HCT116 (cell line): ENCODE measurements at regions not wholly inside any gene's neighbourhood (a gene's known extent, or its start where the extent isn't known, plus 50 kb on each side); places are given as distances from the start of the nearest gene placed in this dataset.

Source experiments
- ATAC-seq: fragments of 200-7000 bp; cut with Tn5 transposase; 2 replicates; pipeline ENCODE4 v1.9.1; 2020; ENCODE audit warnings: mild to moderate bottlenecking, moderate library complexity
- BruUV-seq: library from RNA; stranded (reverse); fragments of 400-500 nt; replicated peaks from 2 replicates; lab custom pipeline; 2021; lab: Mats Ljungman, UMichigan
- CTCF ChIA-PET: fragments of 300-600 bp; sonication (Branson Sonifier 250); formaldehyde crosslinking; loops from one replicate; lab custom pipeline; 2021; ENCODE audit warnings: antibody characterized with exemption; lab: Charles Lee
- POLR2A ChIA-PET: fragments of 300-600, 350-600 bp; sonication (Branson Sonifier 250); formaldehyde crosslinking; loops from one replicate; lab custom pipeline; 2021; ENCODE audit warnings: antibody characterized with exemption; lab: Charles Lee
- RAD21 ChIA-PET, 2 experiments: fragments of 300-600 bp; sonication (Branson Sonifier 250); formaldehyde crosslinking; loops; one replicate each; lab custom pipeline; 2023; ENCODE audit warnings: low total read pairs in 2 of 2; ENCODE audit not compliant: uncharacterized antibody in 2 of 2, unreplicated experiment in 2 of 2, low non-redundant PET in 1 of 2; lab: Charles Lee
- DNase-seq: peaks from one replicate; pipeline ENCODE4 v3.0.0-alpha.2; 2010; ENCODE audit warnings: low read depth, low spot score
- H2AFZ ChIP-seq: fragments of 200-600 bp; shearing (Covaris generic), sonication (generic); 2 replicates; pipeline ENCODE4 v1.6.1; 2017; ENCODE audit warnings: low read depth, mixed run types, mixed read lengths, antibody characterized with exemption, low read length; ENCODE audit not compliant: poor library complexity, severe bottlenecking
- H3K27ac ChIP-seq: 2 replicates; pipeline ENCODE4 v1.5.1; 2012; ENCODE audit warnings: low read depth, low read length
- H3K27me3 ChIP-seq: fragments of 200-600 bp; sonication (generic); 2 replicates; pipeline ENCODE4 v1.6.1; 2016; ENCODE audit warnings: mixed run types, low read length, mixed read lengths; ENCODE audit not compliant: insufficient read depth
- H3K36me3 ChIP-seq, 2 experiments: fragments of 200-500 bp in 1 of 2; fragments of 200-600 bp in 1 of 2; sonication (Bioruptor generic) in 1 of 2; sonication (generic) in 1 of 2; 2 replicates each; pipeline versions ENCODE4 v1.5.1 to v1.6.1; 2014 to 2016; ENCODE audit warnings: low read length in 2 of 2, inconsistent platforms in 1 of 2, mixed read lengths in 1 of 2, mixed run types in 1 of 2; ENCODE audit not compliant: insufficient read depth in 2 of 2, control insufficient read depth in 1 of 2
- H3K4me1 ChIP-seq, 2 experiments: fragments of 200-600 bp in 1 of 2; sonication (generic) in 1 of 2; 2 replicates each; pipeline versions ENCODE4 v1.5.1 to v1.6.1; 2012 to 2017; ENCODE audit warnings: low read length in 2 of 2, inconsistent platforms in 1 of 2, mild to moderate bottlenecking in 1 of 2, mixed read lengths in 1 of 2, mixed run types in 1 of 2, moderate library complexity in 1 of 2; ENCODE audit not compliant: insufficient read depth in 2 of 2, control insufficient read depth in 1 of 2
- H3K4me2 ChIP-seq: fragments of 200-600 bp; sonication (generic); 2 replicates; pipeline ENCODE4 v1.6.1; 2017; ENCODE audit warnings: mixed run types, low read length, mixed read lengths
- H3K4me3 ChIP-seq, 2 experiments: fragments of 200-600 bp in 1 of 2; sonication (generic) in 1 of 2; replicated peaks in 1 of 2; 2 replicates each; pipeline ENCODE4 v1.5.1; 2011 to 2016; ENCODE audit warnings: low read length in 2 of 2, control low read depth in 1 of 2, low read depth in 1 of 2, mild to moderate bottlenecking in 1 of 2, mixed read lengths in 1 of 2, mixed run types in 1 of 2
- H3K79me2 ChIP-seq: fragments of 200-600 bp; sonication (generic); 2 replicates; pipeline ENCODE4 v1.6.1; 2017; ENCODE audit warnings: mild to moderate bottlenecking, mixed run types, low read length, moderate library complexity, mixed read lengths; ENCODE audit not compliant: insufficient read depth
- H3K9ac ChIP-seq: fragments of 200-600 bp; sonication (generic); 2 replicates; pipeline ENCODE4 v1.6.1; 2016; ENCODE audit warnings: low read length, mixed read lengths
- H3K9me2 ChIP-seq: fragments of 200-600 bp; sonication (generic), shearing (Covaris generic); 2 replicates; pipeline ENCODE4 v1.6.1; 2017; ENCODE audit warnings: mixed run types, mild to moderate bottlenecking, moderate library complexity; ENCODE audit not compliant: insufficient read depth
- H3K9me3 ChIP-seq, 2 experiments: fragments of 200-500 bp in 1 of 2; fragments of 200-600 bp in 1 of 2; sonication (Bioruptor generic) in 1 of 2; sonication (generic) in 1 of 2; 2 replicates each; pipeline ENCODE4 v1.6.1; 2014 to 2017; ENCODE audit warnings: low read length in 2 of 2, mixed read lengths in 2 of 2, inconsistent platforms in 1 of 2, low read depth in 1 of 2, mild to moderate bottlenecking in 1 of 2, mixed run types in 1 of 2, moderate library complexity in 1 of 2; ENCODE audit not compliant: control insufficient read depth in 1 of 2, insufficient read depth in 1 of 2
- H4K20me1 ChIP-seq: fragments of 200-600 bp; sonication (generic), shearing (Covaris generic); 2 replicates; pipeline ENCODE4 v1.6.1; 2017; ENCODE audit warnings: mixed run types, mild to moderate bottlenecking, moderate library complexity; ENCODE audit not compliant: insufficient read depth
- CBX3 ChIP-seq: IDR thresholded peaks from 2 replicates; pipeline ENCODE4 v1.6.1; 2012; ENCODE audit warnings: low read depth
- CTCF ChIP-seq, 3 experiments: fragments of 200-600 bp in 1 of 3; sonication (generic) in 1 of 3; IDR thresholded peaks in 2 of 3; conservative IDR thresholded peaks in 1 of 3; 2 replicates each; pipeline ENCODE4 v1.5.1; 2012 to 2017; ENCODE audit warnings: low read depth in 2 of 3, low read length in 2 of 3, antibody characterized with exemption in 1 of 3, borderline replicate concordance in 1 of 3, control low read depth in 1 of 3, mild to moderate bottlenecking in 1 of 3, mixed read lengths in 1 of 3, mixed run types in 1 of 3, moderate library complexity in 1 of 3; ENCODE audit not compliant: insufficient read depth in 1 of 3
- EGR1 ChIP-seq: IDR thresholded peaks from 2 replicates; pipeline ENCODE4 v1.6.1; 2012; ENCODE audit warnings: low read depth
- EZH2 ChIP-seq: fragments of 200-600 bp; sonication (generic); IDR thresholded peaks from 2 replicates; pipeline ENCODE4 v1.6.1; 2017; ENCODE audit warnings: antibody characterized with exemption, mixed run types
- EZH2phosphoT487 ChIP-seq: fragments of 200-600 bp; IDR thresholded peaks from 2 replicates; pipeline ENCODE4 v1.6.1; 2018; ENCODE audit warnings: antibody characterized with exemption, borderline replicate concordance
- FOSL1 ChIP-seq: IDR thresholded peaks from 2 replicates; pipeline ENCODE4 v1.6.1; 2012; ENCODE audit warnings: low read depth
- POLR2AphosphoS5 ChIP-seq: IDR thresholded peaks from 2 replicates; pipeline ENCODE4 v1.6.1; 2011; ENCODE audit warnings: mild to moderate bottlenecking, low read depth, low read length, moderate library complexity
- SRF ChIP-seq: IDR thresholded peaks from 2 replicates; pipeline ENCODE4 v1.6.1; 2012; ENCODE audit warnings: low read depth
- ZNF274 ChIP-seq: fragments of 200-500 bp; sonication (Bioruptor generic); IDR thresholded peaks from 2 replicates; pipeline ENCODE4 v1.6.1; 2014; ENCODE audit warnings: mild to moderate bottlenecking, low read depth, low read length, inconsistent platforms
- intact Hi-C: fragments of 100-400 bp; cut with micrococcal nuclease; formaldehyde crosslinking; loops from 2 replicates; pipeline ENCODE4 v1.10.0; 2022
- TF ChIP-seq, protein P1 (sequence below): IDR thresholded peaks from 2 replicates; pipeline ENCODE4 v1.6.1; 2012
- TF ChIP-seq, protein P2 (sequence below): IDR thresholded peaks from 2 replicates; pipeline ENCODE4 v1.6.1; 2012
- TF ChIP-seq, protein P3 (sequence below): IDR thresholded peaks from 2 replicates; pipeline ENCODE4 v1.6.1; 2011; ENCODE audit warnings: mild to moderate bottlenecking, low read length, moderate library complexity; ENCODE audit not compliant: insufficient replicate concordance; ENCODE audit errors: extremely low read depth

DNA sequence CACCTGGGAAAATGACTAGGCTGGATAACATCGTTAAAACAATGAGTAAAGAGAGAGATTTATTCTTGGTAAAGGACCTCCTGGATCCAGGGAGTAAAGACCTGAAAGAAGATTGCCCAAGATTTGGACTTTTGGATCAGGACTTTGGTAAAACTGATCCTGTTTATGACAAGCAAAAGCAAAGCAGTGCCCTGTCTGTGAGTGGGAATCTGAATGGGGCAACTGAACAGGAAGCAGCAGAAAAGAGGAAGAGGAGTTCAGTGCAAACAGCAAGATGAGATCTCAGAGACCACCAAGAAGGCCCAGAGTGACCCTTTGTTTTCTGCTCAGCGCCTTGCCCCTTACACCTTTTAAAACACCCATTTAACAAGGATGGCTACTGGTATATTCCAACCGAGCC is 122.0 kb downstream of the VPREB1 start:
- Histone ChIP-seq H3K4me2 (no peak overlapping the region), H3K27me3 (peaks cover 53% of the 10 kb centered on the region), H3K36me3 (no peaks in the 10 kb centered on the region), H3K9ac (no peak overlapping the region), H3K4me1 (no peaks in the 10 kb centered on the region), H3K9me3 (no peaks in the 10 kb centered on the region), H3K9me2 (no peaks in the 10 kb centered on the region), H4K20me1 (no peaks in the 10 kb centered on the region), H3K4me3 (no peak overlapping the region), H3K27ac (no peak overlapping the region), H3K79me2 (no peaks in the 10 kb centered on the region), H2AFZ (no peak overlapping the region)
- intact Hi-C loops = no loop called here
- ATAC-seq (no peak), DNase-seq (no peak)
- TF ChIP-seq EZH2 = no peak
- no peak for TF ChIP-seq EGR1
- no peak for TF ChIP-seq CBX3
- TF ChIP-seq POLR2AphosphoS5 = no peak
- no peak for TF ChIP-seq SRF
- ChIA-PET CTCF (interaction anchor here (1.8 kb wide), 1 partner anchor 12 kb away, joined by 4 read pairs; no protein-coding TSS in a partner anchor), RAD21 (no interaction called here), POLR2A (no interaction called here)
- no TSS peak for BruUV-seq

- Histone ChIP-seq H2AFZ (no peak overlapping the region), H3K27ac (no peak overlapping the region), H3K4me3 (no peak overlapping the region), H3K4me1 (no peaks in the 10 kb centered on the region), H3K79me2 (no peaks in the 10 kb centered on the region), H3K9me3 (no peaks in the 10 kb centered on the region), H4K20me1 (no peaks in the 10 kb centered on the region), H3K4me2 (no peak overlapping the region), H3K9ac (no peak overlapping the region), H3K27me3 (peaks cover 56% of the 10 kb centered on the region), H3K9me2 (no peaks in the 10 kb centered on the region), H3K36me3 (no peaks in the 10 kb centered on the region)
- DNase-seq (no peak), ATAC-seq (no peak)
- intact Hi-C loops = no loop called here
- TF ChIP-seq, protein P1, sequence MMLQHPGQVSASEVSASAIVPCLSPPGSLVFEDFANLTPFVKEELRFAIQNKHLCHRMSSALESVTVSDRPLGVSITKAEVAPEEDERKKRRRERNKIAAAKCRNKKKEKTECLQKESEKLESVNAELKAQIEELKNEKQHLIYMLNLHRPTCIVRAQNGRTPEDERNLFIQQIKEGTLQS = no peak
- TF ChIP-seq CBX3 (no peak), CTCF (IDR thresholded peaks at IDR 0.05 in 2 of 3, conservative IDR thresholded peaks at IDR 0.05 in 1 of 3; ENCODE audit: borderline replicate concordance in 1 of 3, insufficient read depth in 1 of 3, low read depth in 2 of 3, low read length in 2 of 3) (no peak), ZNF274 (no peak), FOSL1 (no peak), EZH2phosphoT487 (no peak), EZH2 (no peak)
- TF ChIP-seq, protein P2, sequence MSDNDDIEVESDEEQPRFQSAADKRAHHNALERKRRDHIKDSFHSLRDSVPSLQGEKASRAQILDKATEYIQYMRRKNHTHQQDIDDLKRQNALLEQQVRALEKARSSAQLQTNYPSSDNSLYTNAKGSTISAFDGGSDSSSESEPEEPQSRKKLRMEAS = no peak
- TF ChIP-seq, protein P3, sequence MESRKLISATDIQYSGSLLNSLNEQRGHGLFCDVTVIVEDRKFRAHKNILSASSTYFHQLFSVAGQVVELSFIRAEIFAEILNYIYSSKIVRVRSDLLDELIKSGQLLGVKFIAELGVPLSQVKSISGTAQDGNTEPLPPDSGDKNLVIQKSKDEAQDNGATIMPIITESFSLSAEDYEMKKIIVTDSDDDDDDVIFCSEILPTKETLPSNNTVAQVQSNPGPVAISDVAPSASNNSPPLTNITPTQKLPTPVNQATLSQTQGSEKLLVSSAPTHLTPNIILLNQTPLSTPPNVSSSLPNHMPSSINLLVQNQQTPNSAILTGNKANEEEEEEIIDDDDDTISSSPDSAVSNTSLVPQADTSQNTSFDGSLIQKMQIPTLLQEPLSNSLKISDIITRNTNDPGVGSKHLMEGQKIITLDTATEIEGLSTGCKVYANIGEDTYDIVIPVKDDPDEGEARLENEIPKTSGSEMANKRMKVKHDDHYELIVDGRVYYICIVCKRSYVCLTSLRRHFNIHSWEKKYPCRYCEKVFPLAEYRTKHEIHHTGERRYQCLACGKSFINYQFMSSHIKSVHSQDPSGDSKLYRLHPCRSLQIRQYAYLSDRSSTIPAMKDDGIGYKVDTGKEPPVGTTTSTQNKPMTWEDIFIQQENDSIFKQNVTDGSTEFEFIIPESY = no peak
- BruUV-seq = no TSS peak
- ChIA-PET CTCF (interaction anchor here (0.7 to 1.8 kb wide), 3 partner anchors 10 to 26 kb away, joined by 3 to 6 read pairs (median 4); no protein-coding TSS in a partner anchor), POLR2A (no interaction called here), RAD21 (no interaction called here)
These were observed 123.9 kb downstream of the VPREB1 start for GRCh38 chr22:22368516-22368915.
